ENCODE measurements at regions not wholly inside any gene's neighbourhood (a gene's known extent, or its start where the extent isn't known, plus 50 kb on each side); places are given as distances from the start of the nearest gene placed in this dataset.
"Not testable (repeated sequence)": the region's sequence is repeated elsewhere in the genome, so short reads cannot be mapped to it uniquely, and the experiment has no call there.

DNA sequence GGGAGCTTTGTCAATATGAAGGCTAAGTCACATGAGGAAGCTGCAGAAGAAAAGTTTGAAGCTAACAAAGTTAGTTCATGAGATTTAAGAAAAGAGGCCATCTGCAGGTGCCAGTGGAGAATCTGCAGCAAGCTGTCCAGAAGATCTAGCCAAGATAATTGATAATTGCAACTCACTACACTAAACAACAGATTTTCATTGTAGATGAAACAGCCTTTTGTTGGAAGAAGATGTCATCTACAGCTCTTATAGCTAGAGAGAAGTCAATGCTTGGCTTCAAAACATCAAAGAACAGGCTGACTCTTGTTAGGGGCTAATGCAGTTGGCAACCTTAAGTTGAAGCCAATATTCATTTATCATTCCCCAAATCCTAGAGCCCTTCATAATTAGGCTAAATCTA, 83.7 kb downstream of the RIN2 start:
- no peak overlapping the region for H3K4me2 ChIP-seq
- H3K36me3 ChIP-seq (ENCODE audit: insufficient read depth) = no peaks in the 10 kb centered on the region
- no peaks in the 10 kb centered on the region for H3K79me2 ChIP-seq (replicated peaks; ENCODE audit: insufficient read depth)
- Mint-ChIP-seq H3K27ac (no peak overlapping the region), H3K4me1 (no peaks in the 10 kb centered on the region), H3K4me3 (no peak overlapping the region), H3K36me3 (ENCODE audit: low read depth) (peaks cover 4% of the 10 kb centered on the region; the same call in 2 of the 3 replicates), H3K27me3 (ENCODE audit: insufficient read depth, low read depth, poor library complexity) (peaks cover 3% of the 10 kb centered on the region), H3K9me3 (peaks cover 10% of the 10 kb centered on the region)
- DNase-seq (ENCODE audit: low spot score) (no peak), ATAC-seq (no peak)
- no peak overlapping the region for H3K4me3 ChIP-seq
- no peaks in the 10 kb centered on the region for H3F3A ChIP-seq (replicated peaks; ENCODE audit: low read depth)
- no peak overlapping the region for H2AFZ ChIP-seq
- H3K4me1 ChIP-seq (ENCODE audit: insufficient read depth) = no peaks in the 10 kb centered on the region
- TF ChIP-seq, protein P1, sequence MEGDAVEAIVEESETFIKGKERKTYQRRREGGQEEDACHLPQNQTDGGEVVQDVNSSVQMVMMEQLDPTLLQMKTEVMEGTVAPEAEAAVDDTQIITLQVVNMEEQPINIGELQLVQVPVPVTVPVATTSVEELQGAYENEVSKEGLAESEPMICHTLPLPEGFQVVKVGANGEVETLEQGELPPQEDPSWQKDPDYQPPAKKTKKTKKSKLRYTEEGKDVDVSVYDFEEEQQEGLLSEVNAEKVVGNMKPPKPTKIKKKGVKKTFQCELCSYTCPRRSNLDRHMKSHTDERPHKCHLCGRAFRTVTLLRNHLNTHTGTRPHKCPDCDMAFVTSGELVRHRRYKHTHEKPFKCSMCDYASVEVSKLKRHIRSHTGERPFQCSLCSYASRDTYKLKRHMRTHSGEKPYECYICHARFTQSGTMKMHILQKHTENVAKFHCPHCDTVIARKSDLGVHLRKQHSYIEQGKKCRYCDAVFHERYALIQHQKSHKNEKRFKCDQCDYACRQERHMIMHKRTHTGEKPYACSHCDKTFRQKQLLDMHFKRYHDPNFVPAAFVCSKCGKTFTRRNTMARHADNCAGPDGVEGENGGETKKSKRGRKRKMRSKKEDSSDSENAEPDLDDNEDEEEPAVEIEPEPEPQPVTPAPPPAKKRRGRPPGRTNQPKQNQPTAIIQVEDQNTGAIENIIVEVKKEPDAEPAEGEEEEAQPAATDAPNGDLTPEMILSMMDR (conservative IDR thresholded peaks at IDR 0.05; ENCODE audit: low read depth in 2 of 2) = no peak
- TF ChIP-seq CREB1 (CRISPR knock-in tag; IDR thresholded peaks at IDR 0.05; ENCODE audit: low read depth) = no peak
- no peak for TF ChIP-seq EZH2phosphoT487 (IDR thresholded peaks at IDR 0.05; ENCODE audit: unreplicated experiment)
- TF ChIP-seq, protein P2, sequence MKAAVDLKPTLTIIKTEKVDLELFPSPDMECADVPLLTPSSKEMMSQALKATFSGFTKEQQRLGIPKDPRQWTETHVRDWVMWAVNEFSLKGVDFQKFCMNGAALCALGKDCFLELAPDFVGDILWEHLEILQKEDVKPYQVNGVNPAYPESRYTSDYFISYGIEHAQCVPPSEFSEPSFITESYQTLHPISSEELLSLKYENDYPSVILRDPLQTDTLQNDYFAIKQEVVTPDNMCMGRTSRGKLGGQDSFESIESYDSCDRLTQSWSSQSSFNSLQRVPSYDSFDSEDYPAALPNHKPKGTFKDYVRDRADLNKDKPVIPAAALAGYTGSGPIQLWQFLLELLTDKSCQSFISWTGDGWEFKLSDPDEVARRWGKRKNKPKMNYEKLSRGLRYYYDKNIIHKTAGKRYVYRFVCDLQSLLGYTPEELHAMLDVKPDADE (IDR thresholded peaks at IDR 0.05) = no peak
- TF ChIP-seq, protein P3, sequence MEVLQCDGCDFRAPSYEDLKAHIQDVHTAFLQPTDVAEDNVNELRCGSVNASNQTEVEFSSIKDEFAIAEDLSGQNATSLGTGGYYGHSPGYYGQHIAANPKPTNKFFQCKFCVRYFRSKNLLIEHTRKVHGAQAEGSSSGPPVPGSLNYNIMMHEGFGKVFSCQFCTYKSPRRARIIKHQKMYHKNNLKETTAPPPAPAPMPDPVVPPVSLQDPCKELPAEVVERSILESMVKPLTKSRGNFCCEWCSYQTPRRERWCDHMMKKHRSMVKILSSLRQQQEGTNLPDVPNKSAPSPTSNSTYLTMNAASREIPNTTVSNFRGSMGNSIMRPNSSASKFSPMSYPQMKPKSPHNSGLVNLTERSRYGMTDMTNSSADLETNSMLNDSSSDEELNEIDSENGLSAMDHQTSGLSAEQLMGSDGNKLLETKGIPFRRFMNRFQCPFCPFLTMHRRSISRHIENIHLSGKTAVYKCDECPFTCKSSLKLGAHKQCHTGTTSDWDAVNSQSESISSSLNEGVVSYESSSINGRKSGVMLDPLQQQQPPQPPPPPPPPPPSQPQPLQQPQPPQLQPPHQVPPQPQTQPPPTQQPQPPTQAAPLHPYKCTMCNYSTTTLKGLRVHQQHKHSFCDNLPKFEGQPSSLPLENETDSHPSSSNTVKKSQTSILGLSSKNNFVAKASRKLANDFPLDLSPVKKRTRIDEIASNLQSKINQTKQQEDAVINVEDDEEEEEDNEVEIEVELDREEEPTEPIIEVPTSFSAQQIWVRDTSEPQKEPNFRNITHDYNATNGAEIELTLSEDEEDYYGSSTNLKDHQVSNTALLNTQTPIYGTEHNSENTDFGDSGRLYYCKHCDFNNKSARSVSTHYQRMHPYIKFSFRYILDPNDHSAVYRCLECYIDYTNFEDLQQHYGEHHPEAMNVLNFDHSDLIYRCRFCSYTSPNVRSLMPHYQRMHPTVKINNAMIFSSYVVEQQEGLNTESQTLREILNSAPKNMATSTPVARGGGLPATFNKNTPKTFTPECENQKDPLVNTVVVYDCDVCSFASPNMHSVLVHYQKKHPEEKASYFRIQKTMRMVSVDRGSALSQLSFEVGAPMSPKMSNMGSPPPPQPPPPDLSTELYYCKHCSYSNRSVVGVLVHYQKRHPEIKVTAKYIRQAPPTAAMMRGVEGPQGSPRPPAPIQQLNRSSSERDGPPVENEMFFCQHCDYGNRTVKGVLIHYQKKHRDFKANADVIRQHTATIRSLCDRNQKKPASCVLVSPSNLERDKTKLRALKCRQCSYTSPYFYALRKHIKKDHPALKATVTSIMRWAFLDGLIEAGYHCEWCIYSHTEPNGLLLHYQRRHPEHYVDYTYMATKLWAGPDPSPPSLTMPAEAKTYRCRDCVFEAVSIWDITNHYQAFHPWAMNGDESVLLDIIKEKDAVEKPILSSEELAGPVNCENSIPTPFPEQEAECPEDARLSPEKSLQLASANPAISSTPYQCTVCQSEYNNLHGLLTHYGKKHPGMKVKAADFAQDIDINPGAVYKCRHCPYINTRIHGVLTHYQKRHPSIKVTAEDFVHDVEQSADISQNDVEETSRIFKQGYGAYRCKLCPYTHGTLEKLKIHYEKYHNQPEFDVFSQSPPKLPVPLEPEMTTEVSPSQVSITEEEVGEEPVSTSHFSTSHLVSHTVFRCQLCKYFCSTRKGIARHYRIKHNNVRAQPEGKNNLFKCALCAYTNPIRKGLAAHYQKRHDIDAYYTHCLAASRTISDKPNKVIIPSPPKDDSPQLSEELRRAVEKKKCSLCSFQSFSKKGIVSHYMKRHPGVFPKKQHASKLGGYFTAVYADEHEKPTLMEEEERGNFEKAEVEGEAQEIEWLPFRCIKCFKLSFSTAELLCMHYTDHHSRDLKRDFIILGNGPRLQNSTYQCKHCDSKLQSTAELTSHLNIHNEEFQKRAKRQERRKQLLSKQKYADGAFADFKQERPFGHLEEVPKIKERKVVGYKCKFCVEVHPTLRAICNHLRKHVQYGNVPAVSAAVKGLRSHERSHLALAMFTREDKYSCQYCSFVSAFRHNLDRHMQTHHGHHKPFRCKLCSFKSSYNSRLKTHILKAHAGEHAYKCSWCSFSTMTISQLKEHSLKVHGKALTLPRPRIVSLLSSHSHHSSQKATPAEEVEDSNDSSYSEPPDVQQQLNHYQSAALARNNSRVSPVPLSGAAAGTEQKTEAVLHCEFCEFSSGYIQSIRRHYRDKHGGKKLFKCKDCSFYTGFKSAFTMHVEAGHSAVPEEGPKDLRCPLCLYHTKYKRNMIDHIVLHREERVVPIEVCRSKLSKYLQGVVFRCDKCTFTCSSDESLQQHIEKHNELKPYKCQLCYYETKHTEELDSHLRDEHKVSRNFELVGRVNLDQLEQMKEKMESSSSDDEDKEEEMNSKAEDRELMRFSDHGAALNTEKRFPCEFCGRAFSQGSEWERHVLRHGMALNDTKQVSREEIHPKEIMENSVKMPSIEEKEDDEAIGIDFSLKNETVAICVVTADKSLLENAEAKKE (CRISPR knock-in tag; IDR thresholded peaks at IDR 0.05) = no peak
- TF ChIP-seq JUNB (IDR thresholded peaks at IDR 0.05; ENCODE audit: unreplicated experiment) = no peak
- no peak for TF ChIP-seq ZNF114 (CRISPR knock-in tag; IDR thresholded peaks at IDR 0.05)
- TF ChIP-seq, protein P4, sequence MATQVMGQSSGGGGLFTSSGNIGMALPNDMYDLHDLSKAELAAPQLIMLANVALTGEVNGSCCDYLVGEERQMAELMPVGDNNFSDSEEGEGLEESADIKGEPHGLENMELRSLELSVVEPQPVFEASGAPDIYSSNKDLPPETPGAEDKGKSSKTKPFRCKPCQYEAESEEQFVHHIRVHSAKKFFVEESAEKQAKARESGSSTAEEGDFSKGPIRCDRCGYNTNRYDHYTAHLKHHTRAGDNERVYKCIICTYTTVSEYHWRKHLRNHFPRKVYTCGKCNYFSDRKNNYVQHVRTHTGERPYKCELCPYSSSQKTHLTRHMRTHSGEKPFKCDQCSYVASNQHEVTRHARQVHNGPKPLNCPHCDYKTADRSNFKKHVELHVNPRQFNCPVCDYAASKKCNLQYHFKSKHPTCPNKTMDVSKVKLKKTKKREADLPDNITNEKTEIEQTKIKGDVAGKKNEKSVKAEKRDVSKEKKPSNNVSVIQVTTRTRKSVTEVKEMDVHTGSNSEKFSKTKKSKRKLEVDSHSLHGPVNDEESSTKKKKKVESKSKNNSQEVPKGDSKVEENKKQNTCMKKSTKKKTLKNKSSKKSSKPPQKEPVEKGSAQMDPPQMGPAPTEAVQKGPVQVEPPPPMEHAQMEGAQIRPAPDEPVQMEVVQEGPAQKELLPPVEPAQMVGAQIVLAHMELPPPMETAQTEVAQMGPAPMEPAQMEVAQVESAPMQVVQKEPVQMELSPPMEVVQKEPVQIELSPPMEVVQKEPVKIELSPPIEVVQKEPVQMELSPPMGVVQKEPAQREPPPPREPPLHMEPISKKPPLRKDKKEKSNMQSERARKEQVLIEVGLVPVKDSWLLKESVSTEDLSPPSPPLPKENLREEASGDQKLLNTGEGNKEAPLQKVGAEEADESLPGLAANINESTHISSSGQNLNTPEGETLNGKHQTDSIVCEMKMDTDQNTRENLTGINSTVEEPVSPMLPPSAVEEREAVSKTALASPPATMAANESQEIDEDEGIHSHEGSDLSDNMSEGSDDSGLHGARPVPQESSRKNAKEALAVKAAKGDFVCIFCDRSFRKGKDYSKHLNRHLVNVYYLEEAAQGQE (IDR thresholded peaks at IDR 0.05; ENCODE audit: unreplicated experiment) = no peak
- TF ChIP-seq NANOG (IDR thresholded peaks at IDR 0.05; ENCODE audit: borderline replicate concordance) = no peak
- no peak for TF ChIP-seq ZNF331 (CRISPR knock-in tag; IDR thresholded peaks at IDR 0.05; ENCODE audit: low read depth)
- H3K27me3 ChIP-seq (ENCODE audit: insufficient read depth) = no peaks in the 10 kb centered on the region
- no peak overlapping the region for H3K27ac ChIP-seq (ENCODE audit: low read depth)
- no peaks in the 10 kb centered on the region for H4K20me1 ChIP-seq (replicated peaks; ENCODE audit: insufficient read depth)
- H3K9me2 ChIP-seq (ENCODE audit: insufficient read depth) = no peaks in the 10 kb centered on the region

DNA sequence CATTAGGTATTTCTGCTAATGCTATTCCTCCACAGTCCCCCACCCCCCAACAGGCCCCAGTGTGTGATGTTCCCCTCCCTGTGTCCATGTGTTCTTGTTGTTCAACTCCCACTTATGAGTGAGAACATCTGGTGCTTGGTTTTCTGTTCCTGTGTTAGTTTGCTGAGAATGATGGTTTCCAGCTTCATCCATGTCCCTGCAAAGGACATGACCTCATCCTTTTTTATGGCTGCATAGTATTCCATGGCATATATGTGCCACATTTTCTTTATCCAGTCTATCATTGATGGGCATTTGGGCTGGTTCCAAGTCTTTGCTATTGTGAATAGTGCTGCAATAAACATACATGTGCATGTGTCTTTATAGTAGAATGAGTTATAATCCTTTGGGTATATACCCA, 86.8 kb downstream of the RIN2 start:
- H3K4me1 Mint-ChIP-seq; H2AFZ ChIP-seq; H3K79me2 ChIP-seq (replicated peaks; ENCODE audit: insufficient read depth); H3K27ac ChIP-seq (ENCODE audit: low read depth); H3K27me3 ChIP-seq (ENCODE audit: insufficient read depth); H4K20me1 ChIP-seq (replicated peaks; ENCODE audit: insufficient read depth); H3F3A ChIP-seq (replicated peaks; ENCODE audit: low read depth); H3K4me1 ChIP-seq (ENCODE audit: insufficient read depth); H3K9me2 ChIP-seq (ENCODE audit: insufficient read depth); DNase-seq (ENCODE audit: low spot score); H3K27me3 Mint-ChIP-seq (ENCODE audit: insufficient read depth, low read depth, poor library complexity); H3K4me2 ChIP-seq; ATAC-seq; H3K36me3 ChIP-seq (ENCODE audit: insufficient read depth); H3K4me3 Mint-ChIP-seq; H3K4me3 ChIP-seq; H3K9me3 Mint-ChIP-seq; H3K27ac Mint-ChIP-seq; H3K36me3 Mint-ChIP-seq (ENCODE audit: low read depth): not testable (repeated sequence)

Measured in GM23338 (cell line).